GM06990 (cell line): ENCODE measurements at regions not wholly inside any gene's neighbourhood (a gene's known extent, or its start where the extent isn't known, plus 50 kb on each side); places are given as distances from the start of the nearest gene placed in this dataset.

ENCODE experiments used
- DNase-seq: peaks from one replicate; pipeline ENCODE4 v3.0.0-alpha.2; 2011; ENCODE audit not compliant: insufficient read length; ENCODE audit errors: extremely low read depth
- H3K27me3 ChIP-seq: replicated peaks from 2 replicates; pipeline ENCODE4 v1.6.0; 2011; ENCODE audit warnings: low read length; ENCODE audit not compliant: control insufficient read depth, insufficient read depth
- H3K36me3 ChIP-seq: 2 replicates; pipeline ENCODE4 v1.5.1; 2011; ENCODE audit warnings: low read length; ENCODE audit not compliant: control insufficient read depth, insufficient read depth
- H3K4me3 ChIP-seq: replicated peaks from 2 replicates; pipeline ENCODE4 v1.5.1; 2011; ENCODE audit warnings: low read depth, mild to moderate bottlenecking, control low read depth, low read length
- TF ChIP-seq, protein P1 (sequence below): IDR thresholded peaks from 2 replicates; pipeline ENCODE4 v1.5.1; 2011; ENCODE audit warnings: low read length, control low read depth, mild to moderate bottlenecking, inconsistent platforms; ENCODE audit not compliant: insufficient read depth, poor library complexity, severe bottlenecking

DNA sequence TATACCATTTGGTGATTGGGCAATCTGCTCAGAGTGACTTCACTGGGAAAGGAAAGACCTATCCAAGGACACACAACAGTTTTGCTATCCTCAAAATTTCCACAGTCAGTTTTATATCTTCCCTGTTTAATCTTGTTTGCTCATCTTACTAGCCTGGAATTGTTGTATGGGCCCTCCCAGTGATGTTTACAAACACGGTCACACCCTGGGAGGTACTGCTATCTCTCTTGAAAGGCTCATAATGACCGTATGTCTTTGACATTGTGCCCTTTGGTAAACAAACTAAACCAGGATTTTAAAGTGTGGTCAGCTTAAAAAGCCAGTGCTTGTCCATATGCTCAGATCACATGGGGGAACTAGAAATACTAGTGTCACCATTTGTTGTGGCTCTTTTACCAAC lies 277.0 kb downstream of the CDH2 start:
- no peak overlapping the region for H3K4me3 ChIP-seq
- H3K36me3 ChIP-seq = no peaks in the 10 kb centered on the region
- no peak for DNase-seq
- H3K27me3 ChIP-seq = no peaks in the 10 kb centered on the region
- TF ChIP-seq, protein P1, sequence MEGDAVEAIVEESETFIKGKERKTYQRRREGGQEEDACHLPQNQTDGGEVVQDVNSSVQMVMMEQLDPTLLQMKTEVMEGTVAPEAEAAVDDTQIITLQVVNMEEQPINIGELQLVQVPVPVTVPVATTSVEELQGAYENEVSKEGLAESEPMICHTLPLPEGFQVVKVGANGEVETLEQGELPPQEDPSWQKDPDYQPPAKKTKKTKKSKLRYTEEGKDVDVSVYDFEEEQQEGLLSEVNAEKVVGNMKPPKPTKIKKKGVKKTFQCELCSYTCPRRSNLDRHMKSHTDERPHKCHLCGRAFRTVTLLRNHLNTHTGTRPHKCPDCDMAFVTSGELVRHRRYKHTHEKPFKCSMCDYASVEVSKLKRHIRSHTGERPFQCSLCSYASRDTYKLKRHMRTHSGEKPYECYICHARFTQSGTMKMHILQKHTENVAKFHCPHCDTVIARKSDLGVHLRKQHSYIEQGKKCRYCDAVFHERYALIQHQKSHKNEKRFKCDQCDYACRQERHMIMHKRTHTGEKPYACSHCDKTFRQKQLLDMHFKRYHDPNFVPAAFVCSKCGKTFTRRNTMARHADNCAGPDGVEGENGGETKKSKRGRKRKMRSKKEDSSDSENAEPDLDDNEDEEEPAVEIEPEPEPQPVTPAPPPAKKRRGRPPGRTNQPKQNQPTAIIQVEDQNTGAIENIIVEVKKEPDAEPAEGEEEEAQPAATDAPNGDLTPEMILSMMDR = no peak

DNA sequence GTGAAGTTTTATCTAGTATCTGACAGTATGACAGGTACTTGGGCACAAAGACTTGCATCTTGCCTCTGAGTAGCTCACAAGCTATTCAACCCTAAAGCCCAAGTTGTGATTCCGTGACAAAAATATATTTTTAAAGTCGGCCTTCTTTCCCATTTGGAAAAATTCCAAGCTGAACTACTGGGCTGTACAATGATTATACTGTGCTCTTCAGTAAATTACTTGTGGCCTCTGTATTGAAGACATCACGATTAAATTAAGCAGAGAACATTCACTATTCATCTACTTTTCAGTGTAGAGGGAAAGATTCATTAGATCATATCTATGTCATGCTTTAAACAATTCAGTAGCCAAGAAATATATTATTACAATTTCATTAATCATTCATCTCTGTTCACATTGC lies 282.2 kb downstream of the CDH2 start:
- Histone ChIP-seq H3K4me3 (no peak overlapping the region), H3K27me3 (no peaks in the 10 kb centered on the region), H3K36me3 (no peaks in the 10 kb centered on the region)
- no peak for DNase-seq
- TF ChIP-seq, protein P1 = no peak

DNA sequence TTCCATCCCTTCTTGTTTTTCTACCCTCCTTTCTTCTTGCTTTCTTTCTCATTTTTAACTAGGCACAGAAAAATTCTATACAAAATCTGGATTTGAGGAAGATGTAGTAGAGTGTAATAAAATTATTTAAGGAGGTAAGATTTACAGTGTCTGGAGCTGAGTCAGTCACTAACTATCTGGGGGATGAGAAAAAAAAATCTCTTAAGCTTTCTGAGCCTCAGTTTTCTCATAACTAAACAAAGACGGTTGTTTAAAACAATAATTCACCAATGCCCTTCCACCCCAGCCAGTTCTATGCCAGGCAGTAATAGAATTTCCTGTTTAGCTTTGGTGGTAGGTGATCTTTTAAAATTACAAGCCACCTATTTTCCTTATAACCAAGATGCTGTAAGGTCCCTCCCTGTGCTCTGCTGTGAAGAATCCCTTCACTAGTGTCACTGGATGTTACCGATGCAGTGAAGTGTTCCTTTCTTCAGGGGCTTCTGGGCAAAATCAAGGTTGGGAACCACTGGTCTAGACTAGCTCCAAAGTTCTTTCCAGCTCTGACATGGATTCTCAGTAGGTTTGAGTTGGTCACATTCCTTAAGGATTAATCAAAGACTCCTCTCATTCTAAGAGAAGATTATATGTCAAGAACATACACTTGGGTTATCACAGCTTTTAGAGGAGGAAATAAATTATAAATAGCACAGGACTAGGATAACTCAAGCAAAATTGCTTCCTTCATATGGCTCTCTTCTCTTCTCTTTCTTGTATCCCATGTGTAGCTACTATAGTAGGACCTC lies 289.0 kb downstream of the CDH2 start:
- DNase-seq = no peak
- TF ChIP-seq, protein P1 = no peak
- Histone ChIP-seq H3K4me3 (no peak overlapping the region), H3K27me3 (no peaks in the 10 kb centered on the region), H3K36me3 (no peaks in the 10 kb centered on the region)

DNA sequence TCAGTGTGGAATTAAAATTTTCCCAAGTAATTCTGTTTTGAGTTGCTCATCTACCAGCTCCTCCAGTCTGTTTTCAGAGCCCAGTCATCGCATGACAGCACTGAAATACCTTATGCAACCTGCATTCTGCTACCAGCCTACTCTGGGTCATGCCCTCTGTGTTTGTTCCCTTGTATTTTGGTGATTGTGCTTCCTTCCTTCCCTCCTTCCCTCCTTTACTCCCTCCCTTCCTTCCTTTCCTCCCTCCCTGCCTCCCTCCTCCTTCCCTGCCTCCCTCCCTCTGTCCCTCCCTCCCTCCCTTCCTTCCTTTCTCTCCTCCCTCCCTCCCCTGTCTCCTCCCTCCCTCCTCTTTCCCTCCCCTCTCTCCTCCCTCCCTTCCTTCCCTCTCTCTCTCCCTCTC lies 289.6 kb downstream of the CDH2 start:
- no peaks in the 10 kb centered on the region for H3K27me3 ChIP-seq

DNA sequence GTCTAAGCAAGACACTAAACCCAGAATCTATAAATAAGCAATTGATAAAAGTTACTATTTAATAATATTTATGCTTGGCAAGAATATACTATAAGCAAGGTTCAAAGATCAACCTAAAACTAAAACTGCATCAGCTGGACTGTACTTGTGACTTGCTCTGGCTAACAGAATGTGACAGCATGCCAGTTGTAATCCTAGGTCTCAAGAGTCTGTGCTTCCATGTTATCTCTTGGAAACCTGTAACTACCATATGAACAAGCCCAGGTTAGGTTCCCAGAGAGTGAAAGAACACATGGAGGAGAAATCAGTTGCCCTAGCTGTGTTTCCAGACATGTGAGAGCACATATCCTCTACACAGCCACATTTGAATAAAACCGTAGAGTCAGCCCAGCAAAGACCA lies 297.4 kb downstream of the CDH2 start:
- Histone ChIP-seq H3K36me3 (no peaks in the 10 kb centered on the region), H3K27me3 (no peaks in the 10 kb centered on the region), H3K4me3 (no peak overlapping the region)
- DNase-seq = no peak
- TF ChIP-seq, protein P1 = no peak

More for the DNA sequence above, 289.6 kb downstream of the CDH2 start:
- no peak for DNase-seq
- no peaks in the 10 kb centered on the region for H3K36me3 ChIP-seq
- TF ChIP-seq, protein P1 = no peak
- H3K4me3 ChIP-seq = no peak overlapping the region
